Uterus (tissue), 2 donors: ENCODE measurements at regions not wholly inside any gene's neighbourhood (a gene's known extent, or its start where the extent isn't known, plus 50 kb on each side); places are given as distances from the start of the nearest gene placed in this dataset.

Experiments used
- POLR2A ChIP-seq, 2 donors: fragments of 450-650 bp; IDR thresholded peaks; one replicate each; pipeline ENCODE4 v1.6.1; 2016; ENCODE audit warnings: antibody characterized with exemption in 2 of 2, mild to moderate bottlenecking in 1 of 2, moderate library complexity in 1 of 2
- TF ChIP-seq, protein P1 (sequence below), 4 experiments: fragments of 200-600 bp in 2 of 4; fragments of 450-650 bp in 2 of 4; sonication (generic) in 2 of 4; IDR thresholded peaks; one replicate each; pipeline ENCODE4 v1.5.1; 2016 to 2019; ENCODE audit warnings: antibody characterized with exemption in 4 of 4, mild to moderate bottlenecking in 2 of 4, moderate library complexity in 1 of 4

DNA sequence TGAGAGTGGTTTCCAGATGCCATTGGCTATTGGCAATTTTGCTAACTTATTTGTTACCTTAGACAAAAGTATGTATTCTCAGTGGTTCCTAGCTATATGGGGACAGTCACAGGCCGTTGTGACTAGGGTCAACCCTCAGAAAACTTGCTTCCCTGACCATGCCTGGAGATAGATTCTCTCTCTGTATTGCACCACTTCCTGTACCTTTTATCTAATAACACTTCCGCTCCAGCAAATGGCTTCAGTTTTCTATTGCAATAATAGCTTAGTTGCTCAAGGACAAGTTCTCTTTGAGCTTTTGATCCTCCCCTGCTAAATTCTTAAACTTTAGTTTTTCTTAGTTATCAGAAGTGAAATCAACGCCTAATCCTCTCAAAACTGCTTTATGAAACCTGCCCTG lies 338.0 kb downstream of the RMST start:
- TF ChIP-seq POLR2A (IDR thresholded peaks at IDR 0.05) = no peak
- TF ChIP-seq, protein P1, sequence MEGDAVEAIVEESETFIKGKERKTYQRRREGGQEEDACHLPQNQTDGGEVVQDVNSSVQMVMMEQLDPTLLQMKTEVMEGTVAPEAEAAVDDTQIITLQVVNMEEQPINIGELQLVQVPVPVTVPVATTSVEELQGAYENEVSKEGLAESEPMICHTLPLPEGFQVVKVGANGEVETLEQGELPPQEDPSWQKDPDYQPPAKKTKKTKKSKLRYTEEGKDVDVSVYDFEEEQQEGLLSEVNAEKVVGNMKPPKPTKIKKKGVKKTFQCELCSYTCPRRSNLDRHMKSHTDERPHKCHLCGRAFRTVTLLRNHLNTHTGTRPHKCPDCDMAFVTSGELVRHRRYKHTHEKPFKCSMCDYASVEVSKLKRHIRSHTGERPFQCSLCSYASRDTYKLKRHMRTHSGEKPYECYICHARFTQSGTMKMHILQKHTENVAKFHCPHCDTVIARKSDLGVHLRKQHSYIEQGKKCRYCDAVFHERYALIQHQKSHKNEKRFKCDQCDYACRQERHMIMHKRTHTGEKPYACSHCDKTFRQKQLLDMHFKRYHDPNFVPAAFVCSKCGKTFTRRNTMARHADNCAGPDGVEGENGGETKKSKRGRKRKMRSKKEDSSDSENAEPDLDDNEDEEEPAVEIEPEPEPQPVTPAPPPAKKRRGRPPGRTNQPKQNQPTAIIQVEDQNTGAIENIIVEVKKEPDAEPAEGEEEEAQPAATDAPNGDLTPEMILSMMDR (IDR thresholded peaks at IDR 0.05) = no peak
